ENCODE measurements at regions not wholly inside any gene's neighbourhood (a gene's known extent, or its start where the extent isn't known, plus 50 kb on each side); places are given as distances from the start of the nearest gene placed in this dataset. TPM values are rescaled to one million over a fixed set of nuclear protein-coding genes. Genes with fewer than 3 reads are reported as not detected.

GRCh38 chr5:114311281-114311680 lies 50.6 kb upstream of the KCNN2 start:
- Histone ChIP-seq H3K4me2 (ENCODE audit: low read length) (no peak overlapping the region), H3K36me3 (ENCODE audit: insufficient read depth, low read length) (no peaks in the 10 kb centered on the region), H3K4me3 (ENCODE audit: low read length) (no peak overlapping the region), H3K4me1 (ENCODE audit: control insufficient read depth, insufficient read depth, low read length) (no peaks in the 10 kb centered on the region), H3K27me3 (ENCODE audit: control insufficient read depth, insufficient read depth, low read length) (no peaks in the 10 kb centered on the region), H3K9ac (ENCODE audit: low read depth, low read length) (no peak overlapping the region), H3K9me3 (replicated peaks; ENCODE audit: low read length) (no peaks in the 10 kb centered on the region)

DNA sequence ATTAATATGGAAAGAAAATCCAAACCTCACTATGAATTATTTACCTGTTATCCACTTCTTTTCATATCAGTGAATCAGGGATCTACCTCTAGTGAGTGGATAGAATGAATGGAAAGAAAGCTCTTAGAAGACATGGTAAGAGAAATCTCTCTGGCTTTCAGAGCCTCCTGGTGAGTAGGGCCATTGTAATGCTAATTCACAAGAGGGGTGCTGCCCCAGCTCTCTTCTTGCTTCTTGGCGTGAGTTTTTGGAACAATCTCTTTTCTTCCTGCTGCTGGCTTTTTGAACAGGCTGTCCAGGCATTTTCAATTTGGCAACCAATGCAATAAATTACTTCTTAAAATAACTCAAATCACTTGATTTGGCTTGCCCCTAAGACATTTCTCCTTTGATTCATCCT lies 49.9 kb upstream of the KCNN2 start:
- H3K4me1 ChIP-seq (ENCODE audit: control insufficient read depth, insufficient read depth, low read length) = no peaks in the 10 kb centered on the region
- no peaks in the 10 kb centered on the region for H3K9me3 ChIP-seq (replicated peaks; ENCODE audit: low read length)
- no peak overlapping the region for H3K4me2 ChIP-seq (ENCODE audit: low read length)

More for the DNA sequence above, 49.9 kb upstream of the KCNN2 start:
- Histone ChIP-seq H3K27me3 (ENCODE audit: control insufficient read depth, insufficient read depth, low read length) (no peaks in the 10 kb centered on the region), H3K9ac (ENCODE audit: low read depth, low read length) (no peak overlapping the region), H3K36me3 (ENCODE audit: insufficient read depth, low read length) (no peaks in the 10 kb centered on the region), H3K4me3 (ENCODE audit: low read length) (no peak overlapping the region)

Small RNA genes lying in the stretch of these regions (small RNA-seq; reads per million reads assigned to genes)
- gene RN7SKP89 = not detected

Data from skeletal muscle satellite cell (primary cell).